H1 (cell line): ENCODE measurements at regions not wholly inside any gene's neighbourhood (a gene's known extent, or its start where the extent isn't known, plus 50 kb on each side); places are given as distances from the start of the nearest gene placed in this dataset.

ENCODE experiments used
- CTCF ChIA-PET: fragments of 300-600 bp; sonication (Branson Sonifier 250); formaldehyde crosslinking; loops from one replicate; lab custom pipeline; 2021; ENCODE audit not compliant: partially characterized antibody; lab: Charles Lee
- POLR2A ChIA-PET: fragments of 300-600 bp; sonication (Branson Sonifier 250); formaldehyde crosslinking; loops from one replicate; lab custom pipeline; 2021; ENCODE audit warnings: inconsistent platforms; ENCODE audit not compliant: partially characterized antibody; lab: Charles Lee
- DNase-seq, 2 experiments: peaks; one replicate each; pipeline versions ENCODE4 v3.0.0 to v3.0.0-alpha.2; 2010 to 2022; ENCODE audit warnings: low spot score in 2 of 2, low read depth in 1 of 2, mixed read lengths in 1 of 2
- FAIRE-seq: peaks from 2 replicates; lab custom pipeline; 2011; peaks lifted over from hg19 to GRCh38; lab: Jason Lieb, UNC
- H2AFZ ChIP-seq: 2 replicates; pipeline ENCODE4 v1.8.1; 2012; ENCODE audit warnings: low read length, inconsistent platforms
- H2AK5ac ChIP-seq: 2 replicates; pipeline ENCODE4 v1.6.1; 2013; ENCODE audit warnings: low read depth, low read length
- H2BK120ac ChIP-seq: replicated peaks from 2 replicates; pipeline ENCODE3; 2013; ENCODE audit warnings: low read depth, low read length, inconsistent platforms
- H2BK12ac ChIP-seq: 2 replicates; pipeline ENCODE4 v1.6.1; 2013; ENCODE audit warnings: low read depth, low read length
- H2BK15ac ChIP-seq: 2 replicates; pipeline ENCODE4 v1.6.1; 2013; ENCODE audit warnings: low read length
- H2BK20ac ChIP-seq: 2 replicates; pipeline ENCODE4 v1.6.1; 2013; ENCODE audit warnings: low read length
- H2BK5ac ChIP-seq: 2 replicates; pipeline ENCODE4 v1.6.1; 2013; ENCODE audit warnings: low read depth, low read length
- H3K14ac ChIP-seq: 2 replicates; pipeline ENCODE4 v1.6.1; 2013; ENCODE audit warnings: inconsistent platforms; ENCODE audit not compliant: insufficient read length
- H3K18ac ChIP-seq: 2 replicates; pipeline ENCODE4 v1.6.1; 2013; ENCODE audit warnings: low read length; ENCODE audit errors: extremely low read depth
- H3K23ac ChIP-seq: 2 replicates; pipeline ENCODE4 v1.6.1; 2013; ENCODE audit warnings: inconsistent platforms; ENCODE audit not compliant: insufficient read length
- H3K23me2 ChIP-seq: 2 replicates; pipeline ENCODE4 v1.6.1; 2013; ENCODE audit warnings: low read depth, low read length
- H3K27ac ChIP-seq: 2 replicates; pipeline ENCODE4 v1.6.1; 2011; ENCODE audit warnings: low read depth, low read length, inconsistent platforms
- H3K27me3 ChIP-seq, 4 experiments: replicated peaks in 1 of 4; 1 replicate in 1 of 4; 2 replicates in 3 of 4; pipeline versions ENCODE4 v1.6.1 to v1.8.1; 2011 to 2013; ENCODE audit warnings: low read length in 3 of 4, mild to moderate bottlenecking in 3 of 4, inconsistent platforms in 2 of 4, mixed read lengths in 2 of 4, moderate library complexity in 1 of 4; ENCODE audit not compliant: control insufficient read depth in 3 of 4, insufficient read depth in 3 of 4; ENCODE audit errors: extremely low read depth in 1 of 4
- H3K36me3 ChIP-seq, 4 experiments: 2 replicates each; pipeline versions ENCODE4 v1.6.1 to v1.8.1; 2011 to 2013; ENCODE audit warnings: mild to moderate bottlenecking in 4 of 4, low read length in 3 of 4, moderate library complexity in 2 of 4, control low read depth in 1 of 4, inconsistent platforms in 1 of 4; ENCODE audit not compliant: insufficient read depth in 4 of 4, control insufficient read depth in 2 of 4
- H3K4ac ChIP-seq: replicated peaks from 2 replicates; pipeline ENCODE3; 2013; ENCODE audit warnings: low read length, low read depth, mixed read lengths, inconsistent platforms; ENCODE audit not compliant: insufficient read length
- H3K4me1 ChIP-seq, 4 experiments: replicated peaks in 1 of 4; 1 replicate in 1 of 4; 2 replicates in 3 of 4; pipeline versions ENCODE4 v1.6.1 to v1.8.1; 2011 to 2013; ENCODE audit warnings: low read length in 3 of 4, inconsistent platforms in 2 of 4, mixed read lengths in 1 of 4; ENCODE audit not compliant: insufficient read depth in 4 of 4, control insufficient read depth in 3 of 4
- H3K4me2 ChIP-seq, 2 experiments: 2 replicates each; pipeline versions ENCODE4 v1.6.1 to v1.8.1; 2011 to 2013; ENCODE audit warnings: low read depth in 2 of 2, low read length in 2 of 2, control low read depth in 1 of 2, inconsistent platforms in 1 of 2, mild to moderate bottlenecking in 1 of 2; ENCODE audit not compliant: insufficient read depth in 1 of 2
- H3K4me3 ChIP-seq, 4 experiments: fragments of 200-600, 300-600 bp in 1 of 4; sonication (generic), shearing (Covaris generic), sonication (Bioruptor Twin) in 1 of 4; 2 replicates each; pipeline versions ENCODE4 v1.5.1 to v1.8.1; 2011 to 2016; ENCODE audit warnings: low read length in 4 of 4, low read depth in 3 of 4, control low read depth in 2 of 4, inconsistent platforms in 2 of 4, mild to moderate bottlenecking in 2 of 4, mixed read lengths in 1 of 4, moderate library complexity in 1 of 4; ENCODE audit not compliant: insufficient read depth in 2 of 4; ENCODE audit errors: extremely low read depth in 1 of 4
- H3K56ac ChIP-seq: replicated peaks from 2 replicates; pipeline ENCODE3; 2013; ENCODE audit warnings: low read depth, mild to moderate bottlenecking, mixed read lengths, low read length, inconsistent platforms; ENCODE audit not compliant: insufficient read length
- H3K79me1 ChIP-seq: 2 replicates; pipeline ENCODE4 v1.6.1; 2013; ENCODE audit warnings: low read depth, low read length, control low read depth
- H3K79me2 ChIP-seq, 2 experiments: 2 replicates each; pipeline versions ENCODE4 v1.6.1 to v1.8.1; 2012 to 2013; ENCODE audit warnings: low read length in 2 of 2, mild to moderate bottlenecking in 2 of 2, inconsistent platforms in 1 of 2; ENCODE audit not compliant: insufficient read depth in 2 of 2, control insufficient read depth in 1 of 2
- H3K9ac ChIP-seq, 4 experiments: replicated peaks in 1 of 4; 1 replicate in 1 of 4; 2 replicates in 3 of 4; pipeline versions ENCODE4 v1.6.1 to v1.8.1; 2011 to 2013; ENCODE audit warnings: low read depth in 3 of 4, low read length in 3 of 4, control low read depth in 2 of 4, mild to moderate bottlenecking in 2 of 4, moderate library complexity in 2 of 4, inconsistent platforms in 1 of 4; ENCODE audit errors: extremely low read depth in 1 of 4
- H3K9me3 ChIP-seq, 2 experiments: 2 replicates each; pipeline versions ENCODE4 v1.6.1 to v1.8.1; 2012 to 2013; ENCODE audit warnings: mild to moderate bottlenecking in 2 of 2, moderate library complexity in 2 of 2, control low read depth in 1 of 2, inconsistent platforms in 1 of 2, low read depth in 1 of 2, low read length in 1 of 2, mixed read lengths in 1 of 2; ENCODE audit not compliant: insufficient read depth in 2 of 2
- H4K20me1 ChIP-seq, 2 experiments: replicated peaks in 1 of 2; 2 replicates each; pipeline versions ENCODE3 to v1.8.1; 2011 to 2013; ENCODE audit warnings: inconsistent platforms in 2 of 2, low read length in 2 of 2, mild to moderate bottlenecking in 1 of 2; ENCODE audit not compliant: insufficient read depth in 2 of 2, control insufficient read depth in 1 of 2
- H4K5ac ChIP-seq: 2 replicates; pipeline ENCODE4 v1.6.1; 2013; ENCODE audit warnings: low read length, low read depth, mixed read lengths, inconsistent platforms; ENCODE audit not compliant: insufficient read length
- H4K8ac ChIP-seq: 2 replicates; pipeline ENCODE4 v1.8.0; 2013; ENCODE audit warnings: mild to moderate bottlenecking, moderate library complexity, low read length, inconsistent platforms; ENCODE audit not compliant: insufficient read depth; ENCODE audit errors: extremely low read depth
- H4K91ac ChIP-seq: replicated peaks from 2 replicates; pipeline ENCODE3; 2013; ENCODE audit warnings: low read length, mixed read lengths, inconsistent platforms; ENCODE audit not compliant: insufficient read length
- GTF2F1 ChIP-seq: IDR thresholded peaks from 2 replicates; pipeline ENCODE4 v1.6.1; 2012; ENCODE audit warnings: low read depth, low read length, improper control_type of control experiment, borderline replicate concordance
- NANOG ChIP-seq: IDR thresholded peaks from 2 replicates; pipeline ENCODE4 v1.6.1; 2011; ENCODE audit warnings: low read length, low read depth, mild to moderate bottlenecking, inconsistent platforms; ENCODE audit not compliant: insufficient read depth, poor library complexity, severe bottlenecking
- RFX5 ChIP-seq: IDR thresholded peaks from 2 replicates; pipeline ENCODE4 v1.6.1; 2011; ENCODE audit warnings: low read depth, low read length, improper control_type of control experiment, borderline replicate concordance
- SIX5 ChIP-seq: IDR thresholded peaks from 2 replicates; pipeline ENCODE4 v1.6.1; 2011; ENCODE audit warnings: mild to moderate bottlenecking, low read depth, low read length
- TBP ChIP-seq: IDR thresholded peaks from 2 replicates; pipeline ENCODE4 v1.6.1; 2011; ENCODE audit warnings: low read depth, low read length, improper control_type of control experiment
- YY1 ChIP-seq: IDR thresholded peaks from 2 replicates; pipeline ENCODE4 v1.6.1; 2011; ENCODE audit warnings: low read depth, mild to moderate bottlenecking, low read length
- WGBS, 2 experiments: shearing (Covaris generic) in 1 of 2; methylation state at CpG; one replicate each; pipeline versions ENCODE4 v1.1.6 to v1.1.7; 2013 to 2015; ENCODE audit warnings: low lambda C conversion rate in 2 of 2, mixed read lengths in 2 of 2, inconsistent platforms in 1 of 2, low coverage in 1 of 2, missing lambda C conversion rate in 1 of 2; ENCODE audit not compliant: insufficient replicate concordance in 2 of 2, insufficient coverage in 1 of 2, insufficient read length in 1 of 2; ENCODE audit errors: extremely low coverage in 1 of 2, missing lambda C conversion rate in 1 of 2; 5-methylcytosine and 5-hydroxymethylcytosine counted together
- TF ChIP-seq, protein P1 (sequence below): IDR thresholded peaks from 2 replicates; pipeline ENCODE4 v1.6.1; 2011; ENCODE audit warnings: low read depth, mild to moderate bottlenecking, low read length; ENCODE audit not compliant: insufficient read depth
- TF ChIP-seq, protein P2 (sequence below): IDR thresholded peaks from 2 replicates; pipeline ENCODE4 v1.6.1; 2011; ENCODE audit warnings: low read length, improper control_type of control experiment

DNA sequence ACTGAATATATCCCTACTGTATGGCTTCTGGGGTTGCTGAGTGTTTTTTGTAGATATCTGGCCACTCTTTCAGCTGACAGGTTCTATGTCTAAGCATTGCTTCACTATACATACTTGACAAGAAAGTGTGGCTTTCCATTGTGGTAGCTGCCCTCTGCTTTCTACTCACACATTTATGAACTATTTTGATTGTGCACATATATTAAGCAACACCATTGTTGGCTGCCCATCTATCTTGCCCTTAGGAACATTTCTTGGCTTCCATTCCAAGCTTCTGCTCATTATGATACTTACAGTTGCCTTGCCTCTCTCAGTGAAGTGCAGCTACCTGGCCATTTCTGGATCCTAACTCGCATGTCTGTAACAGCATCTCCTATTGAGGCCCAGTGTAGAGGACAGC lies 153.6 kb upstream of the MOCS2 start:
- Histone ChIP-seq H3K23me2 (no peaks in the 10 kb centered on the region), H2BK120ac (no peak overlapping the region), H3K9ac (no peak overlapping the region)
- CTCF ChIA-PET = interaction anchor here (0.6 to 2.9 kb wide), 17 partner anchors 12 to 1040 kb away, joined by 3 to 14 read pairs (median 4); partner anchors contain the start of gene FST
- TF ChIP-seq, protein P1, sequence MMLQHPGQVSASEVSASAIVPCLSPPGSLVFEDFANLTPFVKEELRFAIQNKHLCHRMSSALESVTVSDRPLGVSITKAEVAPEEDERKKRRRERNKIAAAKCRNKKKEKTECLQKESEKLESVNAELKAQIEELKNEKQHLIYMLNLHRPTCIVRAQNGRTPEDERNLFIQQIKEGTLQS = no peak
- TF ChIP-seq, protein P2, sequence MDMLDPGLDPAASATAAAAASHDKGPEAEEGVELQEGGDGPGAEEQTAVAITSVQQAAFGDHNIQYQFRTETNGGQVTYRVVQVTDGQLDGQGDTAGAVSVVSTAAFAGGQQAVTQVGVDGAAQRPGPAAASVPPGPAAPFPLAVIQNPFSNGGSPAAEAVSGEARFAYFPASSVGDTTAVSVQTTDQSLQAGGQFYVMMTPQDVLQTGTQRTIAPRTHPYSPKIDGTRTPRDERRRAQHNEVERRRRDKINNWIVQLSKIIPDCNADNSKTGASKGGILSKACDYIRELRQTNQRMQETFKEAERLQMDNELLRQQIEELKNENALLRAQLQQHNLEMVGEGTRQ = no peak
- TF ChIP-seq YY1 (no peak), SIX5 (no peak), RFX5 (no peak), GTF2F1 (no peak), NANOG (no peak), TBP (no peak)
- TF ChIP-seq, all 59 proteins: peak for 0
- no peak overlapping the region for H3K4me2 ChIP-seq
- H3K23ac ChIP-seq = no peak overlapping the region
- 87% methylated on average over 1 of the region's 1 CpG; no CpG with 5 or more reads in 1 of the 2 experiments for WGBS, 2 experiments
- no peak overlapping the region for H4K5ac ChIP-seq
- no peak overlapping the region for H3K4me3 ChIP-seq
- FAIRE-seq = no peak
- H3K79me1 ChIP-seq = no peaks in the 10 kb centered on the region; the same call in 1 of the 2 replicates
- no peak overlapping the region for H4K8ac ChIP-seq
- H3K27ac ChIP-seq = no peak overlapping the region
- H3K56ac ChIP-seq = no peak overlapping the region
- no peaks in the 10 kb centered on the region for H4K20me1 ChIP-seq
- no peaks in the 10 kb centered on the region for H3K27me3 ChIP-seq
- POLR2A ChIA-PET = interaction anchor here (0.8 kb wide), 1 partner anchor 125 kb away, joined by 3 read pairs; no protein-coding TSS in a partner anchor
- H2BK12ac ChIP-seq = no peak overlapping the region
- no peaks in the 10 kb centered on the region for H3K4me1 ChIP-seq
- H2BK20ac ChIP-seq = no peak overlapping the region; the same call in 1 of the 2 replicates
- no peak overlapping the region for H2AK5ac ChIP-seq
- H4K91ac ChIP-seq = no peak overlapping the region
- no peak overlapping the region for H3K4ac ChIP-seq
- H3K9me3 ChIP-seq = peaks cover 7 to 8% of the 10 kb centered on the region in 2 experiments
- H3K18ac ChIP-seq = no peak overlapping the region
- H2BK15ac ChIP-seq = no peak overlapping the region
- 0 out of 2 replicates have a peak overlapping the region, but pooled peaks have one; percentile 17 for H2AFZ ChIP-seq
- no peak overlapping the region for H3K14ac ChIP-seq
- no peak for DNase-seq
- no peaks in the 10 kb centered on the region for H3K79me2 ChIP-seq
- H3K36me3 ChIP-seq = no peaks in the 10 kb centered on the region
- H2BK5ac ChIP-seq = no peak overlapping the region
